ENCODE measurements at regions not wholly inside any gene's neighbourhood (a gene's known extent, or its start where the extent isn't known, plus 50 kb on each side); places are given as distances from the start of the nearest gene placed in this dataset.
"Not testable (repeated sequence)": the region's sequence is repeated elsewhere in the genome, so short reads cannot be mapped to it uniquely, and the experiment has no call there.

DNA sequence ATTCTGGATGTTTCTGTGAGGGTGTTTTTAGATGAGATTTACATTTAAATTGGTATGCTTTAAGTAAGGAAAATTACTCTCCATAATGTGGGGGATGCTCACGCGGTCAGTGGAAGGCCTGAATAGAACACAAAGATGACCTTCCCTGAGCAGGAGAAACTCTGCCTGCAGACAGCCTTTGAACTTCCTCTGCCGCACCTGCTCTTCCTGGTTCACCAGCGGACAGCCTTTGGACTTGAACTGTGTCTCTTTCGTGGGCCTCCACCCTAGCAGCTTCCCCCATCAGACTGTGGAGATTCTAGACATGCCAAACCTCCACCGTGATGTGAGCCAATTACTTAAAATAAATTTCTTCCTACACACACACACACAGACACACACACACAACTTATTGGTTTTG lies 210.7 kb downstream of the EFCAB11 start:
- no peak for DNase-seq

DNA sequence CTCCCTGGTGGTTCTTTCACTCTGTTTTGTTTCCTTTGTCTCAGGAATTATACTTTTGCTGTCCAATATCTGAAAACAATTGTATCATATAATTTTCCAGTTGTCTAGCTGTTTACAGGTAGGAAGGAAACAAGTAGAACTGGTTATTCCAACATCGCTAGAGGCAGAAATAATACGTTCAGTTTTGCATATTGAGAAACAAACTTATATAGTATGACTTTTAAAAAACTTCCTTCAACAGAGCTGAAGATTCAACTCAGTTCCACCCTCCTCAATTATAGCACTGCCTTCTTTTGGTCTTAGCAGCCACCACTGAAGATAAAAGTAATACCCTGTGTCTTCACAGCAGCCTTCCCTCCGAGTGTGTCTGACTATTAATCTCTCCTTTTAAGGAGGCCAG lies 214.3 kb downstream of the EFCAB11 start:
- no peak for DNase-seq

DNA sequence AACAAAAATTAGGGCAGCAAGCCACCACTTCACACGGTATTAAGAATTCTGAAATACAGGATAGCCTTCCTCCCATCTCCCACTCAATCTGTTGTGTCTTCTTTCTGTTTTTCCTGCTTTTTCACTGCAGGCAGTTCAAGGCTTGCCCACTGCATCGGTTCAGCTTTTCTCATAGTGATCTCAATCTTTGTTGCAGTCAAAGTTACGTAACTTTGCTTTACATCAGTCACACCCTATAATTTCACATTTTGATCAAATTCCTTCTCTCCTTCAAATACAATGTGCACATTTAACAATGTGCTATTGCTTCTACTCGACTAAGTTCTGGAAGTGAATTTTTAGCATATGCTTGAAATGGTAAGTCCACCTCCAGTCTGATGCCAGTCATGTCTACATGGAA lies 217.6 kb downstream of the EFCAB11 start:
- DNase-seq: no peak

DNA sequence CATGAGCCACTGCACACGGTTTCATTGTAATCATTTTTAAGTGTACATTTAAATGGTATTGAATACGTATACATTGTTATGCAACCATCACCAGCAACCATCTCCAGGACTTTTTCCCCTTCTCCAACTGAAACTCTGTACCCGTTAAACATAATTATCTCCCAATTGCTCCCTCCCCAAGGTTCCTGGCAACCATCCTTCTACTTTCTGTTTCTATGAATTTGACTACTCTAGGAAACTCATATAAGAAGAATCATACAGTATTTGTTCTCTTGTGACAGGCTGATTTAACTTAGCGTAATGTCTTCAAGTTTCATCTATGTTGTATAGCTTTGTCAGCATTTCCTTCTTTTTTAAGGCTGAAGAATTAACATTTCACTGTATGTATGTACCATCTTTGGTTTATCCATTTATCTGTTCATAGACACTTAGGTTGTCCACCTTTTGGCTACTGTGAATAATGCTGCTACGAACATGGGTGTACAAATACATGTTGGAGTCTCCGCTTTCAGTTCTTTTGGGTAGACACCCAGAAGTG lies 223.1 kb downstream of the EFCAB11 start:
- DNase-seq: no peak

DNA sequence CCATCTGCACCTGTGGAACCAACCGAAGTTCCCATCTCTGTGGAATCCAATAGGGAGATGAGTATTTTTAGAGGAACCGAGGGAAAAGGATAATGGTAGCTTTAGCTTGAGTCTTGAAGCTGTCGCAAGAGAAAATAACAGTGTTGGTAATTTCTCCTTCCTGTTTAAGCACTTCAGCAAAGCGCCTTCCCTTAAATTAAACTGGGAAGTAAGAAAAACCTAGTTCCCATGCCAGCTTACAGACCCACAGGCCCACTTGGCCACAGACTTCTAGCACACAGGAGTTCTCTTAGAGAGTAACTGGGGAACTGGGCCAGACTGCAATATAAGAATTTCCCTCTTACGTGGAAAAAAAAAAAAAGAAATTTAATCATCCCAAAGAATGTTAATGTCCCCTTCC lies 223.8 kb downstream of the EFCAB11 start:
- DNase-seq: no peak

DNA sequence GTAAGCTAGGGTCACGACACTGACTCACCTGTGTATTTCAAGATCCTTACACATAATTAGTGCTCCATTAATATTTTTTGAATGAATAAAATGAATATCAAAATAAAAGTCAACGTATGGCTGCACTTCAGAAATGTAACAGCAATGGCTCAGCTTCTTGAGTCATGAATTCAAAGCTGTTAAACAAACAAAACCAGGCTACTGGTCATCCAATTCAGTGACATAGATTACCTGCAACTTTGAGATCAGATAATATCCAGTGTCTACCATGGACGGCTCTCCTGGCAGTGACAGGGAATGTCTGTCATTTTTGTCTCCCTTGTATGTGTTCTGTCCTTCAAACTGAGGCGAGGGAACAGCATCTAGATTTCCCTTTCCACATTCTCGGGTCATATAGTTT lies 225.6 kb downstream of the EFCAB11 start:
- DNase-seq: no peak

DNA sequence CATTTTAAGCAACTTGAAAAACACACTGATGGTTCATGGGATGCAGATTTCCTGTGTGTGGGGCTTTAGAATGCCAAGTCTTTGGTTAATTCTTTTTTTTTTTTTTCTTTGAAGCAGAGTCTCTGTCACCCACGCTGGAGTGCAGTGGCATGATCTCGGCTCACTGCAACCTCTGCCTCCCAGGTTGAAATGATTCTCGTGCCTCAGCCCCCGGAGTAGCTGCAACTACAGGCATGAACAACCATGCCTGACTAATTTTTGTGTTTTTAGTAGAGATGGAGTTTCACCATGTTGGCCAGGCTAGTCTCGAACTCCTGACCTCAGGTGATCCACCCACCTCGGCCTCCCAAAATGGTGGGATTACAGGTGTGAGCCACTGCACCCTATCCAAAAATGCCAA lies 228.3 kb downstream of the EFCAB11 start:
- not testable (repeated sequence) for DNase-seq

DNA sequence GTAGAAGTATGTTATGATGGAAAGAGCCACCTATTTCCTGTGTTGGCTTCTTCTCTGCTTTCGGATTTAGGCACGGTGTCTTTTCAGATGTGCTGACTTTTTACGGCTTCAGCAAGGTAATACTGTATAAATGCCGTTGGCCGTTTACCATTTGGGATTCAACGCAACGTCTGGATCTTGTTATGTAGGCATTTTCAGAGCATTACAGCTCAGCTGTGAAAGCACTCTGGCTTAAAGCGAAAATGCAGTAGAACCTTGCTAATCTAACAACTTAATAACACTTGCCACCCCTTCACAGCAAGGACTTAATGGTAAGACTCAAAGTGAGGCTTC lies 229.9 kb downstream of the EFCAB11 start:
- no peak for DNase-seq

DNA sequence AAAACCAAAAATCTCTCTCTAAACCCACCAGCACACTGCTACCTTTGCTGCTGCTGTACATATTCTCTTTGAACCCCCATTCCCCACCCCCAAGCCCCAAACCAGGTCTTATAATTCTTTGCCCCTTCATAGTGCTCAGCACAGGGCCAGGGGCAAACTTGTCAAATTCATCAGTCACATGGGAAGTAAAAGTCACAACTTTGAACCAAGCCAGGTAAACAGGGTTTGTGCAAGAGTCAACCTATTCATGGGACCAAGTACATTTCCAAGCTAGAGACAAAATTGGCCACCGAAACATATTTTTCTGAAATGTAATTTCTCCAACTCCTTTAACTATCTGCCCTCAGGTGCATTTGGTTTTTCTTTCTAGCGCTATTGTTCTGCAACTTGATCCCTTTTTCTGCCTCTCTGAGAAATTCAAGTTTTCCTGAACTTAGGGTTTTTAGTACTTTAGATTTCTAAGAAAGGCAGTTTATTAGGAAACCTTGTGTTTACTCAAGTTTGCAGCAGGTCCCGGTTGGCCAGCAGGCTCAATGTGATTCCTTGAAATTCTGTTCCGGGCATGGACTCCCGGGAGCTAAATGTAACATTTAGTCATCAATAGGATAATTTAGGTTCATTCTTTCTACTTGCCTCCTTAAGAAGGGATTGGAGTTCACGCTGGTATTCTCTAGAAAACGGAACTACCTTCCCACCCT lies 230.5 kb downstream of the EFCAB11 start:
- DNase-seq: no peak

DNA sequence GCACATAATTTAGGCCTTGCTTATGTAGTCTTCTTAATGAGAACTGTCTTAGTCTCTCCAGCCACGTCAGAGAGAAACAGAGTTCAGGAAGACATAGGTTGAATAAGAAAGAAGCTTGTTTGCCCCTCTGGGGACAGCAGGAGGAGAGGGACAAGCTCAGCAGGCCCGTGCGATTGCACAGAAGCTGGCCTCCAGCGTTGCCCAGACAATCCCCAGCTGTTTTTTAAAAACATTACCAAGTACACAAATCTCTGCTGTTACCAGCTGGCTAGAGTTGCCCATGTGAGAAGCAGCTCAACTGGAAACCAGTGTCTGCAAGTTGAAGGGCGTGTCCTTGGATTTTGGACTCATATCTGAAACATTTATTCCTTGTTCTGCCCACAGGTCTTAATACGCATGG lies 232.6 kb downstream of the EFCAB11 start:
- no peak for DNase-seq

DNA sequence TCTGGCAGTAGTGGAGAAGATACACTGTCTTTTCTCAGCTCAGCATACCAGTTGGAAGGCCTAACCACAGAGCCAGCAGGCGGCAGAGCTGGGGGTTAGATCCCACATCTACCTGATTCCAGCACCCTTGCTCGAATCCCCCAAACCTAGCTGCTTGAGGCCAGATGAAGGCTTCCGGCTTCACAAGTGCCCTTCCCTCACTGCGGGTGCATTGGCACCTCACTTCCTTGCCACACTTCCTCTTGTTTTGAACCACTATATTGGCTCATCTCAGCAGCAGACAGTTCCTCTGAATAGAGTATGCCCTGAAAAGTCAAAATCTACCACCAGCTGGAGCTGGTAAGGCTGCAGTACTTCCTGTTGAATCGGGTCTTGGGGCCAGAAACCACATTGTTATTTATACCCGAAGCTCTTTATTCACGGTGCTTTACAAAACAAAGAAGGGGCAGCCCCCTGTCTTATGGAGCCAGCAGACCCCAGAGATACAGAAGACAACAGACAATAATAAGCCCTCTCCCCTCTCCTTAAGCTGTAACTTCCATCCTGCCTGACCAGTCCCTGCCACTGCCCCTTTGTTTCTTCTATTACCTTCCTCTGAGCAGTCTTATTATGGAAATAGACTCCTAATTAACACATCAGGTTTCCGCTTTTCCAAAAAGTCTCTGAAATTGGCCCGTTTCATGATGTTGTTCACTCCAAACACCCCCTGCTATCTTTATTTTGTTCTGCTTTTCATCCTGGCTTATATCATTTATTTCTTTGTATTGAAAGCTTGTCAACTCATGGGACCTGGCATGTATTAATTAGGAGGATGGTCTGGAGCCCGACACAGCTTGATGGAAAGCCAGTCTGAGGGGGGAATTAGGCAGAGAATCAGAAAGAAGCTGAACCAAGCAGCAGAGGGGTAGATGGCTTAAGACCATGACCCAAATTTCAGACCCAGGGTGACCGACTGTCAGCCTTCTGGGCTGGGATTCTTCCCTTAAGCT lies 233.5 kb downstream of the EFCAB11 start:
- DNase-seq: no peak

DNA sequence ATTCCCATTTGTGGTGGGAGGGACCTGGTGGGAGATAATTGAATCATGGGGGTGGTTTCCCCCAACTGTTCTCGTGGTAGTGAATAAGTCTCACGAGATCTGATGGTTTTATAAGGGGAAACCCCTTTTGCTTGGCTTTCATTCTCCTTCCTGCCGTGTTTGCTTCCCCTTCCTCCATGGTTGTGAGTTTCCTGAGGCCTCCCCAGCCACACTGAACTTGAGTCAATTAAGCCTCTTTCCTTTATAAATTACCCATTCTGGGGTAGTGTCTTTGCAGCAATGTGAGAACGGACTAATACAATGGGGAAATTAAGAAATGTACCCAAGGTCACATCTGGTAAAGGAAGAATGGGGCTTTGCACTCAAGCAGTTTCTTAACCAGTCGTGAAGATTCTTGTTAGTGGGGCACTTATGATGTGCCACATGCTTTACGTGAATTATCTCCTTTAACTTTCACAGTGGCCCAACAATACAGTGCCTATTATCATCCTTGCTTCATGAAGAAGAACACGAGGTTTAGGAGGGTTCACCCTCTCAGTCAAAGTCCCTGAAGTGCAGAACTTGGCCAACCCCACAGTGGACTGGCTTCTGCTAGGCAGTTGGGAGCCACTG lies 234.3 kb downstream of the EFCAB11 start:
- DNase-seq: no peak

DNA sequence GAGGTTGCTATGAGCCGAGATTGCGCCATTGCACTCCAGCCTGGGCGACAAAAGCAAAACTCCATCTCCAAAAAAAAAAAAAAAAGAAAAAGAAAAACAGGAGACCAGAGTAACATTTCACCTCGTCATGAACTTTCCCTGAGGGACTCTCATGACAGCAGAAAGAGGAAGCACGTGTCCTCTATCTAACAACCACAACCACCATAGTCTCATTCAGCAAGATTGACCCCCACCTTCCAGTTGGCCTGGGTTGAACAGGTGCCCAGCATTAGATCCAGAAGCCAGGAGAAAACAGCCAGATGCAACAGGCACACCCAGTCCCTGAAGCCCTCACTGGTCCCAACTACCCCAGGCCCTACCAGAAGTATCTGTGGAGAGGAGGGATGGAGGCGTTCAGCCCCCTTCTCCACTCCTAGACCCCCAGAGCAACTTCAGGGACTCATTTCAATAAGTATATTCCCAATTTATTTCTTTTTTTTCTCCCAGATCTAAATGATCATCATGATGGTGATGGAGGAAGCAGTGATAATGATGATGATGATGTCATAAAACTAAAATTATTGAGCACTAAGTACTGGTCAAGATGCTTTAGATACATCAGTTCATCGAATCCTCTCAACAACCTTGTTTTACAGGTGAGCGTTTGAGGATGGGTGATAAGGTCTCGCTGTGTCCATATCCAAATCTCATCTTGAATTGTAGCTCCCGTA lies 235.0 kb downstream of the EFCAB11 start:
- no peak for DNase-seq

DNA sequence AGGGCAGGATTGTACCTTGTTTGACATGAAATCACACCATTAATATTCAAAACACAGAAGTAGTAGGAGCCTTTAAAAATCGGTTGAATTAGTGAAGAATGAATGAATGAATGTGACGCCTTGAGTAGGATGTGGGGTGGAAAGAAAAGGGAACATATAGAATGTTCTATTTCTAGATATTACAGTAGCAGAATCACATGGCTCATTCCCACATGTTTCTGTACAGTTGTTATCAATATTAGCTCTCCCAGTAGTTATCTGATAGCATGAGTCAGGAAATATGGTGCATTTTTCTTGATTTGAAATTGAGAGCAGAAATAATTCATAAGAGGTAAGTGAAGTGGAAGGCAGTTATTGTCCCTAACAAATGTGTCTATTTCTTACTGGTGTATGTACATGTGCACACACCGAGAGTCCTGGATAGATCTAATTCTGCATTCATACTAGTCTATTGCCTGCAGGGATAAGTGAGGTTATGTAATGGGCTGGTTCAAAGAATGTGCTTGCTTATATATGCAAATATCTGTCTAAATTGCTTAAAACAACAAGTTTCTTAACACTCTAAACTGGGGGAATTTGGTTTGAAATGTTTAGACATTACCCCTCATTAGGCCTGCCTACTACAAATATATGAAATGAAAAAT lies 245.4 kb downstream of the EFCAB11 start:
- DNase-seq: no peak

DNA sequence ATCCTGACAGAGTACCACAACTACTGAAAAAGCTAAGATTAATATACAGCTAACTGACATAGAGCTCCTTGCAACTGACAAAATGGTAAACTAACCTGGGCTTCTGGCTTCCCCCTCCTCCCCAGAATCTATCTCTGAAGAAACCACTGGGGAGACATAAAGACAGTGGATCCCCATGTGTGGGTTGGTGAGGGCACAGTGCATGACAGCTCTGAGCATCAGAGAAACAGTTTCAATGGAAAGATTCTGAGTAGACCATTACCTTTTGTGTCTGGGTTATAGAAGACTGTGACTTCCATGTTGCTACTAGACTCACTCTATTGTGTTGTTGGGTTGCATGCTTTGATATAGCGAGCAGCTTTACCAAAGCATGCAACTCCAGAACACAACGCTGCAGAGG lies 247.4 kb downstream of the EFCAB11 start:
- no peak for DNase-seq

DNA sequence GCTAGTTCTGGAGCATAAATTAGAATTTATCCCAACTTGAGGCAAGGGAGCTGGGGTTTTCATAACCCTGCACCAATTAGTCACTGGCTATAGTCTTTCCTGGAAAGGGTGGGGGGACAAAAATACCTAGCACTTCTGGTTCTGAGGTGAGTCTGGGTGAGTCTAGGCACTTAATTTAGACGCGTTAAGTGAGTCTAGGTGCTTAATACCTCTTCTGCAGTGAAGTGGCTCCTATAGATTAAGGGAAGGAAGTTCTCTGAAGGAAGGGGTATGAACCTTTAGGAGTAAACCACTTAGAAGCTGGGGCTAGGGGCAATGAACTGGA lies 251.7 kb downstream of the EFCAB11 start:
- DNase-seq: no peak

DNA sequence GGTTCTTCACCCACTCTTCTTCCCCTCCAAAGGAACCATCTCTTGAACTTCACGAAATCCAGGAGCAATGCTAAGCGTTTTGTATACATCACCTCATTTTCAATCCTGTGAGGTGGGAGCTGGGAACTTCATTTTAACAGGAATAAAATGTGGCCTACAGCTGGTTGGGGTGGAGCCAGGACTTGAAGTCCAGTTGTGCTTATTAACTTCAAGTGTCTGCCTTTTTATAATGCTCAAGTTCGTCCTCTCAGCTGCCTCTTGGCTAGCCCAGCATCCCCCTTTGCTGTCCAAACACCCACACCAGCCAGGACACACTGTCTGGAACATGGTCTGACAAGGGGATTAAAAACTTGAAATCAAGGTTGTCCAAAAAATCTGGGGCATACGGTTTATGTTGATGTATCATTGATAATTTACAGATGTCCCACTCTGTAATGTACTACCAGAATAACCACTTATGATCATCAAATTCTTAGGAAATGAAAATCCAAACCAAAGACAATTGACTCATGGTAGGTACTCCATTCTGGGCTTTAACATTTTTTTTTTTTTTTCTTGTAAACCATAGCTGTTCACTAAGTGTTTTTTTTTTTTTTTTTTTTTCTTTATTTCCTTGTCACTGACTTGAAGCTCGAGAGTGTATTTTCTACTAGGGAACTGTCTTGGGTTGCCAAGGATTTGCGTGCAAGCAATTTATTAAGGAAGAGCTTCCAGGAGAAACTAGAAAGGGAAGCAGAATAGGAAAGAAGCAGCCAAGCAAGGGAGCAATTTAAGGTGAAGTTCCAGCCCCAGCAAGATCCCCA lies 252.3 kb downstream of the EFCAB11 start:
- peak; percentile 57 for DNase-seq

DNA sequence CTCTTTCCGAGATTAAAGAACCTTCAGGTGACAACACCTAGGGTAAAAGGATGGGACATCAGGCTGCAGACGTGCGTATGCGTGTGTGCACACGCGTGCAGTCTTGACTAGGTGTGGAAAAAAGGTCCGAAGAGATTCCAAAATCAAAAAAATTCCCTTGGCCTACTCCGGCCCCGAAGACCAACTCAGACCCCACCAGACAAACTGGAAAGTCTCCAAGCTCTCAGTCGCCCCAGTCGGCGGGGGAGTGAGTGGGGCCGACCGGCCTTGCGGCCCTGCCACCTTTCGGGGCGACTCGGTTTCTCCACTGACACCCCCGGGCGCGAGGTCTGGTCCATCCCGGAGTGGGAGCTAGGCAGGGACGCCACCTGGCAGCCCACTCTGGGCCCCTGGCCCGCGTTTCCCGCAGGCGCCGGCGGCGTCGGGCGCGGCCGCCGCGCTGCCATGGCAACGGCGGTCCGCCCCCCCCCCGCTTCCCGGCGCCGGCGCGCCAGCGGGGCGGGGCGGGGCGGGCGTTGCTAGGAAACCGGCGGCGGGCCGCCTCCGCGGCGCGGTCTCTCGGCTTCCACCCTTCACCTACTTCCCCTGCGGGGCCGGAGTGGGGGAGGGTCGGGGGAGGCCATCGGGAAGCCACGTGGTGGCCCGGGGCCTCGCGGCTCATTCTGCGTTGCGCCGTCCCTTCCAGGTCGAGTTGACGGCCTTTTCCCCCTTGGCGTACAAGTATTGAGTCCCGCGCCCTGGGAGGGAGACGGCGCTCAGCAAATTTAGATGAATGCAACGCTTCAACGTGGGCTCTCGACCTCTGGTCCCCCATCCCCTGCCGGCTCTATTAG lies 253.1 kb downstream of the EFCAB11 start:
- peak; percentile 96 for DNase-seq

DNA sequence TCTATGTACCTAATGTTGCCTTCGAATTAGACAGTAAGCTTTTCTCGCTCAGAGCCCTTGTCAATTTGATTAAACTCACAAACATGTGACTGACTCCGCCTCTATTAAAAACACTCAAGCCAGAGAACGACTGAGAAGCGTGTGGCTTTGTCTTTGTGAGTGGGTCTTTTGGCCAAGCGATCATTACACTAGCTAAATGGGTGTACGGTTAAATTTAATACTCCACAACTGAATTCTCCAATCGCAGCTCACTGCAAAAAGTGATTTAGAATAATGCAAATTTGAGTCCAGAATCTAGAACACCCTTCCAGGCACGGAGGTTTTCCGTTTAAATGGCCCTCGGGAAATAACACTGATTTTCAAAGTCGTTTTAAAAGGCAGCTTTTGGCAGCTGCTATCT lies 253.7 kb downstream of the EFCAB11 start:
- DNase-seq: peak; percentile 52

DNA sequence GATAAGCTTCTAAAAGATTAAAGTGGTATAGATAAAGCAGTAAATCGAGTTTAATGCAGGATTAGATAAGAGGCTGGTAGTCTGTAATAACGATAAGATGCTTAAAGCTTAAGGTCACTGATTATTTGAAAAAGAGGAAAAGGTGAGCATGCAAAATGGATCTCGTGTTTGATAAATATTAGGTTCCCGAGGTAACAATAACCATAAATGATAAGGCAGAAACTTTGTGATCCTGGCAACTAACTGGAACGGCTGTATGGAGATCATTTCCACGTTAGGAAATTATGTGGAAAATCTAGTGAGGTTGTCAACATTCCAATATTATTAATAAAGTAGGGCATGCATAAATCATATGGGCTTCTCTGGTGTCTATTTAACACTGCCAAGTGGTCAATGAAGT lies 255.5 kb downstream of the EFCAB11 start:
- no peak for DNase-seq
